A673 (cell line): ENCODE measurements at regions not wholly inside any gene's neighbourhood (a gene's known extent, or its start where the extent isn't known, plus 50 kb on each side); places are given as distances from the start of the nearest gene placed in this dataset.

Source experiments
- EZH2 ChIP-seq: fragments of 200-600 bp; sonication (generic); IDR thresholded peaks from 2 replicates; pipeline ENCODE4 v1.6.1; 2017; ENCODE audit warnings: borderline replicate concordance, low read depth, mild to moderate bottlenecking, mixed read lengths, antibody characterized with exemption, low read length; ENCODE audit not compliant: poor library complexity, severe bottlenecking
- TF ChIP-seq, protein P1 (sequence below): fragments of 300-800, 200-600 bp; sonication (generic); conservative IDR thresholded peaks from 2 replicates; pipeline ENCODE4 v1.5.1; 2017; ENCODE audit warnings: low read depth, mild to moderate bottlenecking, antibody characterized with exemption, low read length, moderate library complexity, mixed read lengths

GRCh38 chr6:110042670-110043296 is 64.7 kb downstream of the GPR6 start:
- no peak for TF ChIP-seq EZH2
- TF ChIP-seq, protein P1, sequence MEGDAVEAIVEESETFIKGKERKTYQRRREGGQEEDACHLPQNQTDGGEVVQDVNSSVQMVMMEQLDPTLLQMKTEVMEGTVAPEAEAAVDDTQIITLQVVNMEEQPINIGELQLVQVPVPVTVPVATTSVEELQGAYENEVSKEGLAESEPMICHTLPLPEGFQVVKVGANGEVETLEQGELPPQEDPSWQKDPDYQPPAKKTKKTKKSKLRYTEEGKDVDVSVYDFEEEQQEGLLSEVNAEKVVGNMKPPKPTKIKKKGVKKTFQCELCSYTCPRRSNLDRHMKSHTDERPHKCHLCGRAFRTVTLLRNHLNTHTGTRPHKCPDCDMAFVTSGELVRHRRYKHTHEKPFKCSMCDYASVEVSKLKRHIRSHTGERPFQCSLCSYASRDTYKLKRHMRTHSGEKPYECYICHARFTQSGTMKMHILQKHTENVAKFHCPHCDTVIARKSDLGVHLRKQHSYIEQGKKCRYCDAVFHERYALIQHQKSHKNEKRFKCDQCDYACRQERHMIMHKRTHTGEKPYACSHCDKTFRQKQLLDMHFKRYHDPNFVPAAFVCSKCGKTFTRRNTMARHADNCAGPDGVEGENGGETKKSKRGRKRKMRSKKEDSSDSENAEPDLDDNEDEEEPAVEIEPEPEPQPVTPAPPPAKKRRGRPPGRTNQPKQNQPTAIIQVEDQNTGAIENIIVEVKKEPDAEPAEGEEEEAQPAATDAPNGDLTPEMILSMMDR: no peak
